ENCODE measurements at regions not wholly inside any gene's neighbourhood (a gene's known extent, or its start where the extent isn't known, plus 50 kb on each side); places are given as distances from the start of the nearest gene placed in this dataset.

DNA sequence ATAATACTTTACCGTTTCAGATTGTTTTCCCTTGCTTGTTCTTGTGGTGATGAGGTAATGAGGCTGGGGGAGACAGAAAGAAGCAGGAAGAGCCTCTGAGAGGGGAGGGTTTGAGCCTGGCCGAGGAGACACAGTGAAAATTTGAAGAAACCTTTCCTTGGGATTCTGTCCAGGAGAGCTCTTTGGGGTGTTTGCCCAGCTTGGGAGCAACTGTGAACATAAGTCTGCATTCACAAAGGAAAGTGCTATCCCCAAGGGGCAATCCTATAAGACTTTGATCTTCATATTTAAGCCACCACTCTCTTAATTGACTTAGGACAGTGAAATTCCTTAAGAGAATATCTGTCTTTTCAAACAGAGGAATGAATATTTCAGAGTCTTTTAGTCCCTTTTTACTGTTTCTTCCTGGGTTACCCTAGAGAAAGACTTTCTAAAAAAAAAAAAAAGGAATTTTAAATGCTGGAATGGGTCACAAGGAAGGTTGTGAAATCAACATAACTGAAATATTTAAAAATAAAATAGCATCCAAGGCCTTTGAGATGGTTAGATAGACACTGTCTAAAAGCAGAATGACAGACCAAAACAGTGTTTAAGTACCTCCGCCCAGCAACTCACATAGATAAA is 52.5 kb upstream of the STAM2 start:
- DNase-seq (ENCODE audit: low spot score), result peak; percentile 46

DNA sequence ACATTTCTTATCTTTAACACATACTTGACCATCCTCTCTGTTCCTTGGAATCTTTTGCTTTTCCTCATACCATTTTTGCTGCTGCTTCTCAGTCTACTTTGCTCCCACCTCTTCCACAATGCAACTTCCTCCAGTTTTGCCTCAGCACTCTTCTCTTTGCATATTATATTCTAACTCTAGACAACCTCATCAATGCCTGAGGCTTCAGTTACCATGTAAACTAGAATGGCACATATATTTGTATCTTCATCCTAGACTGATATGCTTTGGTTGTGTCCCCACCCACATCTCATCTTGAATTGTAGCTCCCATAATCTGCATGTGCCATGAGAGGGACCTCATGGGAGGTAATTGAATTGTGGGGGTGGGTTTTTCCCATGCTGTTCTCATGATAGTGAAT is 55.9 kb upstream of the STAM2 start:
- no peak for DNase-seq (ENCODE audit: low spot score)

DNA sequence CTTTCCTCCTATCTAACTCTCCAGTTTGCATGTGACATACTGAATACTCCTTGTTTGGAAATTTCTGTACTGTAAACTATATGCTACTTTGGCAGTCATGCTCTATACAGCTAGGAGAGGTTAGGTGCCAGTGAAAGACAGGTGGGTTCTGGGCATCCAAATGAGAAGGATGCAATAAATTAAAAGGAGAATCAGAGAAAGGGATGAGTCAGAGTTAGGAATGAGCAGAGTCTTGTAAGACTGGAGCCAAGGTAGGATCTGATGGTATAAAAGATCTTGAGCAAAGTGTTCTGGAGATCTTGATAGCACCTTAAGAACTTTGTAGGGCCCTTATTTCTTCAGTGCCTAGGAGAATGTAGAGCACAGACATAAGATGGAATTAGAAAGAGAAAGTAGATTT is 58.7 kb upstream of the STAM2 start:
- DNase-seq (ENCODE audit: low spot score), result no peak

DNA sequence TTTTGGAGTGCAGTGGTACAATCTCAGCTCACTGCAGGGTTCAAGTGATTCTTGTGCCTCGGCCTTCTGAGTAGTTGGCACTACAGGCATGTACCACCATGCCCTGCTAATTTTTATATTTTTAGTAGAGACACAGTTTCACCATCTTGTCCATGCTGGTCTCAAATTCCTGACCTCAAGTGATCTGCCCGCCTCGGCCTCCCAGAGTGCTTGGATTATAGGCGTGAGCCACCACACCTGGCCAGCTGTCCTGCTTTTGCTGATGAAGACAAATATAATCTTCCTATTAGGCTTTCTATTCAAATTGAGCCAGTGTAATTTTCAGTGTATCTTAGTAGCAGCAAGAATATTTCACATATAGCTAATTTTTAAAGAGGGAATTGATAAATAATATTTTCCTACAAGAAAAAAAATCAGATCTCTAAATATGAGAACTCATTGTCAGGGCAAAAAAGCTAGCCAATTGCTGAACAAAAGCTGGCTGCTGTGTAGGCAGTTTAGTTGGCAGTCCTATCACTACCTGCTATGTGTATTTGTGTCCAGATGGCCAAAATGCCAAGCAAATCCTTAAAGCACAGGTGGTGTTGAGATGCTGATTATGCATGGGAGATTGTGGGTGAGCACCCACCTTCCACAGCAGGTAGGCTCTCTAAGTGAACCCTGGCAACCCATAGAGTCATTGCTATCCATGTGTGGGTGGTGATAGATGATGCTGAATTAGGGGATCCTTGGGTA is 60.8 kb upstream of the STAM2 start:
- no peak for DNase-seq (ENCODE audit: low spot score)

DNA sequence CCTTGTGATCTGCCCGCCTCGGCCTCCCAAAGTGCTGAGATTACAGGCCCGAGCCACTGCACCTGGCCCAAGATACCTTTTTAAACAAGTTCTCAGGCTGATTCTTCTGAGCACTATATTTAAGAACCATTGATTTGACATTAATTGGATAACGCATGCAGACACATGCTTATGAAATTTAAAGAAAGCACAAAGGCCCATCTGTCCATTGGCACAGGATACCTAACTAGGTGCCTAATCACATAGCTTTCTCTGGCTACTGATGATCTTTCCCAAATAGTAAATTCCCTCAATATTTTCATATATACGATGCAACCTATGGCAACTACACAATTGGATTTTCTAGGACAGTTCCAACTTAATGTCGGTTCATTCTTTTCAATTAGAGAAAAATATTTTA is 62.5 kb upstream of the STAM2 start:
- DNase-seq (ENCODE audit: low spot score), result no peak

DNA sequence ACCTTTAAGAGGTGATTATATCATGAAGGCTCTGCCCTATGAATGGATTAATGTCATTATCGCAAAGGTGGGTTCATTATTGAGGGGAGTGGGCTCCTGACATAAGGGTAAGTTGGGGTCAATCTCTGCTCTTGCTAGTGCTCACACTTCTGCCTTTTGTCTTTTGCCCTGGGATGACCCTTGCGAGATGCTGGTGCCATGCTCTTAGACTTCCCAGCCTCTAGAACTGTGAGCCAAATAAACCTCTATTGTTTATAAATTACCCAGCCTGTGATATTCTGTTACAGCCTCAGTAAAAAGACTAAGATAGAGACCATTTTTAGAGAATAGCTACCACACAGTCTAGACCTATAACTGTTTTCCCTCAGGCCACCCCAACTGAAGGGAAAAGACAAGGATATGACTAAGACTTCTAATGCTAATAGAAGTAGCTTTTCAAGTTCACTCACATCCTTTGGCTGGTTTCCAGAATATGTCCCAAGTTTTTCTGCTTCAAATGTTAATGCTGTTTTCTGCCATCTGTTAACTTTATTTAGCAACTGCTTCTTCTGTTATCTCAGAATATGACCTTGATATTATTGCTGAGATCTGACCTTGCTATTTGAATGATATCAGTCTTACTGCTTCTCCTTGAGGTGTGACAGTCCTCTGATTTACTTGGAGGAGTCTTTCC is 65.1 kb upstream of the STAM2 start:
- no peak for DNase-seq (ENCODE audit: low spot score)

DNA sequence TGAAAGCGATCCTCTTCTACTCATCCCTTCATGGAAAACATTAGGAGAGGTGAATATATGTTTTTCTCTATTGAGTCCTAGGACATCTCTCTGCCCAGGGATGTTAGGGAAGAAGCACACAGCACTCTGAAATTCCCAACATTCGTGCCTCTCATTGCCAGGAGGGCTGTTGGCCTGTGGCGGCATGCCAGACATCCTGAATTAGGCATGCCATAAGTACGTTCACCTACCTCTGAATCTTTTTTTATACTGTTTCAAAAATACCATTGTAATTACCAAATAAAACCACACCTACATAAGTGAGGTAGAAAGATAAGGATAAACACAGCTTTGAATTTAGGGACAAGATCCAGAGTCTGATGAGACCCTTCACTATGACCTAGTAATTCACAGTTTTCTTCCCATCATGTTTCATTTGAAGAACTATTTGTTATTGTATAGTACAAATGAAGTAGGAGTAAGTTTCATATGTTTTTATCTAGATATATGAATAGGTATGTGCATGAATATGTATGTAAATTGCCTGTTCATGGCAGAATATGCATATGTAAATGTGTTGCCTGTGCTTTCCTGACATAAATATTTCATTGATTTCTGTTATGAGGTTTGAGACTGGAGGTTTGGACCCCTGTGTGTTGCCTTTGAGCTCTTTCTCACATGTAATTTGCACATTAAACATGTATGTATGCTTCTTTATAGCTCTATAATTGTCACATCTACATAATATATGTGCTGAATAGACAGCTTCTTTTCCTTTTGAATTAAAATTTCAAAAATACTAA is 66.6 kb upstream of the STAM2 start:
- DNase-seq (ENCODE audit: low spot score), result no peak

DNA sequence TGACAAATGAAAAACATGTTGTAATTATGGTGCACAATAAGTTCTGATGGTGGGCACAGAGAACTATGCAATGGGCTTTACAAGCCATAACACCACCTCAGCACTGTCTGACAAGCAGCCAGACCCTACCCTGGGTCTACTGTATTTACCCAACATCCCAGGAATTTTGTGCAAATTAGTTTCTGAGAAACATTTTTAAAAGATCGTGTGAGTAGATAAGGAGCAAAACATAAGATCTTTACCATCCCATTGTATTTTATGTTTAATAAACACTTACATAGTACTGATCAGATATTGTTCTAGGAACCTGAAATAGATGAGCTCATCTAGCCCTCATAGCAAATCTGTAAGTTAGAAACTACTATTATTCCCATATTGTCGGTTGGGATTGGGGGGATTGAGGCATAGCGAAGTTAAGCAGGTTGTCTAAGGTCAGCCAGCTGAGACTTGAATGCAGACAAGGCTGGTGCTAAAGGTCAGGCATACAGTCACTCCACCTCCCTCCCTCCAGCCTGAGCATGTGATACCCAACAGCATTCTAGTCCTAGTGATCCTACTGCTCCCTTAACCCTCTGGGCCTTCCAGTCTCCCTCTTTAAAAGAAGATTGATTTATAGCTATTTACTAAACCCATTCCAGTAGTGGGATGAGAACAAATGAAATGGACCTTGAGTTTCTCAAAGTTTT is 67.4 kb upstream of the STAM2 start:
- DNase-seq (ENCODE audit: low spot score), result no peak

DNA sequence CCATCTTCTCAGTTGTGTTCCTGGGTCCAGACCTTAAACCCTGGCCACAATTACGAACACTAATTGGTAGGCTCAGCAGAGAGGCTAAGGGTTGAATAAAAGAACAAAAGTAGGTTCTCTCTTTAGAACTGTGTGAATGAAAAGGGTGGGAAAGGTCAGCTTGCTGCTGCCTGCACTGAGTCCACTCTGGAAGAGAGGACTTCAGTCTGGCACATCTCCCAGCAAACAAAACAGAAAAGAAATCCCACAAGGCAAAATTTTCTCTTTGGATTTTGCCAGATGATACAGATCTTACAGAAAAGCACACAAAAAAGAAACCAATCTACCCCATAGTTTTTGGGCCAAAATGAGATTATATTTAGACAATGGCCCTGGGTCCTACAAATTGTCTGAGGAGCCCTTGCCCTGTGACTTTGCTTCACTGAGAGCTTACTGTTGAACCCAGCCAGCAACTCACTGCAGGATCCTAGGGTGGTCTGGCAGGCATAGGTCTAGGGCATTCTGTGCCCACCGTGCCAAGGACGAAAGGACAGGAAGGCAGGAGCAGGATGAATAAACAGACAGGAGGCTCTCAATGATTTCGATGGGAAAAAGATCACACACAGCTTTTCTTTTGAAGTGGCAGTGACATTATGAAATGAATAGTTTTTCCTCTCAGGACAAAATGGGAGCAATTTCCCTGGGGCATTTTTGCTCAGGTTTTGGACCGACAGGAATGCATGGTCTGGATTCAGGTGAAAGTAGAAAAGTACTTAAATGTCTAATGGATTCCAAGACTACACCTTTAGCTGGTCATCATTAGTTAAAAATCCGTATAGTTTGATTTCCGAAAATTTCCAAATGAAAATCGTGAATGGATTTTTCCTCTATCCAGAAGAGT is 68.4 kb upstream of the STAM2 start:
- no peak for DNase-seq (ENCODE audit: low spot score)

DNA sequence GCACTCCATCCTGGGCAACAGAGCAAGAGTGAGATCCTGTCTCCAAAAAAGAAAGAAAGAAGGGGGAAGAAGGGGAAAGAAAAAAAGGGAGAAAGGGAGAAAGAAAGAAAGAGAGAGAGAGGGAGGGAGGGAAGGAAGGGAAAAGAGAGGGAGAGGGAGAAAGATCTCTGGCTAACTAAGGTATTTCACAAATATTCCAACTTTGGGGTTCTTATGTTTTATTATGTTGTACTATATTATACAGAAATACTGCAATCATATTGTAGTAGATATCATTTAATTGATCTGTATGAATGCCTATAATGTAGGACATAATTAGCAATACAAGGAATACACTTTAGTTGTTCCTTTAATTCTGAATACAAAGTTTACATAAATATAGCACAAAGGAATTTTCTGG is 70.1 kb upstream of the STAM2 start:
- no peak for DNase-seq (ENCODE audit: low spot score)

DNA sequence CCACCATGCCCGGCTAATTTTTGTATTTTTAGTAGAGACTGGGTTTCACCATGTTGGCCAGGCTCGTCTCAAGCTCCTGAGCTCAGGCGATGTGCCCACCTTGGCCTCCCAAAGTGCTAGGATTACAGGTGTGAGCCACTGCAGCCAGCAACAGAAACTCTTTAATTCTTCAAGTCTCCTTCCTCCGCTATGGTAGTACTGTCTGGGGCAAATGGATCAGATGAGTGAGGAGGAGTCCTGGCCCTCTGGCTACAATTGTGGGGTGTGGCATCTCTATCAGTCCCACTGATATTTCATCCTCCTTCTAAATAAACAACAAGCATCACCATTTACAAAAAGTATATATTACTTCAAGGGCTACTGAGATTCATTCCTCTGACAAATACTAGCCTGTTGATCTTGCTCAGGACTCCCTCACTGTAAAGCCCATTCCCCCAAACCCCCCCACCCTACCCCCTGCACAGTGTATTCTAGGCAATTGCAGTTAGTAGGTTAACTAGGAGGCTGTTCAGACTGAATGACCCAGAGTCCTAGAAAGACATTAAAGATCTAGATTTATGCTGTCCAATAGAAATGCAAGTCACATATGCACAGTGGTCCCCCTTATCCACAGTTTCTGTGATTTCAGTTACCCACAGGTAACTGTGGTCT is 71.2 kb upstream of the STAM2 start:
- no peak for DNase-seq (ENCODE audit: low spot score)

DNA sequence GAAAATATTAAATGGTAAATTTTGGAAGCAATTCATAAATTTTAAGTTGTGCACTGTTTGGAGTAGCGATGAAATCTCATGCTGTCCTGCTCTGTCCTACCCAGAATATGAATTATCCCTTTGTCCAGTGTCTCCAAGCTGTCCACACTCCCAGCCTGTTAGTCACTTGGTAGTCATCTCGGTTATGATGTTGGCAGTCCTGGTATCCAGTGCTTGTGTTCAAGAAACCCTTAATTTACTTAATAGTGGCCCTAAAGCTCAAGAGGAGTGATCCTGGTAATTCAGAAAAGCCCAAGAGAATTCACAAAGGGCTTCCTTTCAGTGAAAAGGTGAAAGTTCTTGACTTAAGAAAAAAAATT is 71.8 kb upstream of the STAM2 start:
- no peak for DNase-seq (ENCODE audit: low spot score)

DNA sequence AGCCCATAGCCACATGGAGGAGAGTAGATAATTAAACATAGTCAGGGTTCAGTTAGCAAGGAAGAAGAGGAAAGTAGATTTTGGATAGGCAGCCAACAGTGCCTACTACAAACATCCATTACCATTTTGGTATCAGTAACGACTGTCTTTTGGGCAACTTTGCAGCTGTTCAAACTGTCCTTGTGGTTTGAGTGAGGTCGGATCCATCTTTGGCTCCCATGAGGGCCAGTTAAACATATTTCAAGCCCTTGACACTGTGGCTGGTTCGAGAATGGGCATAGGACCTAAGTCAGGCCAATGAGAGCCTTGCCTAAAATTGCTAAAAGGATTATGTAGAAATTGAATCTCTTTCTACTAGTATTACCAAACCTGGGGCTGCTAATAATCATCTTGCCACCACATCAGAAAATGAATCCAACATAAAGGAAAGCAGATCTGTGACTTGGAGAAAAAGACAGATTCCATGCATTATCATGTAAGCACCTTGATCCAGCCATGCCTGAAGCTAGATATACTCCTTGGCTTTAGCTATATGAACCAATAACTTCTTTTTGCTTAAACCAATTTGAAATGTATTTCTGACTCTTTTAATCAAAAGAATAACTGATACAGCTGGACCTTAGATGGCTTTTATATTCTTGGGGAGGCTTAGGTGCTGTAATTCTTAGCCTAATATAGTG is 75.0 kb upstream of the STAM2 start:
- no peak for DNase-seq (ENCODE audit: low spot score)

DNA sequence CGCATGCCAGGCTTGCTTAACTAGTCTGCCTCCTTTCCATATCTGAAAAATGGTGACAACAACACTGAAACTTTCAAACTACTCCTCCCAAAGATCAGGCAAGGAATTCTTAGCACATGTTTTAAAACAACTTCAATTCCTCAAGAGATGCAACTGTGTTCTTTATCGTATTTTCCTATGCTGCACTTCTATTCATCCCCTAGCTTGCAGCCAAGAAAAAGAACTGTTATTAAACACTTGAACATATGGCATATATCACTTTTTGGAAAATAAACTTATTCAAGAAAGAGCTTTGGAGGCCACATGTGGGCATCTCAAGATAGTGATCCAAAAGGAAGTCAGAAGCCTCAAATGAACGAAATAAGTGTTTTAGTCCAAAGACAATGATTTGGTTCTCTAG is 75.6 kb upstream of the STAM2 start:
- no peak for DNase-seq (ENCODE audit: low spot score)

DNA sequence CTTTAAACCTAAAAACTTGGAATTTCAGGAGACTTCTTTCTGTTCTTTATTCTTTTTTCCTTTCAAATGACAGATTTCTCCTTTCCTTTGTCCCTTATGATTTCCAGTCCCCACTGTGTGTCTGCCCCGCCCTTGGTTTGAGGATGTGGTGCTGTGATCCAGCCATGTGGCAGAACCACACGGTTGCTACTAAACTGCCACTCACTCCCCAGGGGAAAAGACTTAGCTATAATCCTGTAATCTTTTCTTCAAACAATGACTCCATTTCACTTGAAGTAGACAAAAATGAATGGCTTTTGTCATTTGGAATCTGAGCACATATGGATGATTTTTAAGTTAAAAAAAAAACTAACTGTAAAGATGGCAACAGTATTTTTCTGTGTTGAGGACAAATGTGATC is 76.2 kb upstream of the STAM2 start:
- peak; percentile 73 for DNase-seq (ENCODE audit: low spot score)

DNA sequence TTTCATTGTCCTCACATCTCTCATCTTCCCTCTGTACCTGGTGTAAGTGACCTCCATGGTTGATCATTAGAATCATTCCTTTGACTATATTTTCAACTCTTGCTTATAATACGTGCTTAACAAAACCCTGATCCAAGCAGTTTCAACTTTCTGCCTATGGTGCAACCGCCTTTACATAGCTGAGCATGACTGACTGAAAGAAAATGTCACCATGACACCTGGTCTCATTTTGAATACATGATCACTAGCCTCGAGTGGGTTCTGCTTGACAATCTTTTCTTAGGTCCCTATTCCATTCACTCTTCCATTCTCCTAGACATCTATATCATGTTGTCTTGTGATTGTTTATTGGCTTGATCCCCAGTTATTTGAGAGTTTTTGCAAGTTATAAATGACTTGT is 78.9 kb upstream of the STAM2 start:
- no peak for DNase-seq (ENCODE audit: low spot score)

DNA sequence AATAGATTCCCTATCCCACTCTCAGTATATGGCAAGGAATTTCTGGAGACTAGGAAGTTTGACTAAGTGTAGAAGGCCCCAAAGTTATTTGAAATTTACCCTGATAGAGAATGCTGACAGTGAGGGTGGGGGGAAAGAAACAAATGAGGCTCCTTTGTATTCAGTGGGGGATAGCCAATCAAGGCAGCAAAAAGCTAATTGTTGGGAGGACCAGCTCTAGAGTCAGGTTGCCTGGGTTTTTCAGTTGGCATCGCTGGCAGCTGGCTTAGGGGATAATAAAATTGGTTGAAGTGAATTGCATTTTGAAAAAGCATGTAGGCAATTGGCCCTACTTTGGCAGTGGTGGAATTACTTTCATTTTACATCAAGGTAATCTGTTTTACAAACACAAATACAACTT is 79.4 kb upstream of the STAM2 start:
- DNase-seq (ENCODE audit: low spot score), result no peak

DNA sequence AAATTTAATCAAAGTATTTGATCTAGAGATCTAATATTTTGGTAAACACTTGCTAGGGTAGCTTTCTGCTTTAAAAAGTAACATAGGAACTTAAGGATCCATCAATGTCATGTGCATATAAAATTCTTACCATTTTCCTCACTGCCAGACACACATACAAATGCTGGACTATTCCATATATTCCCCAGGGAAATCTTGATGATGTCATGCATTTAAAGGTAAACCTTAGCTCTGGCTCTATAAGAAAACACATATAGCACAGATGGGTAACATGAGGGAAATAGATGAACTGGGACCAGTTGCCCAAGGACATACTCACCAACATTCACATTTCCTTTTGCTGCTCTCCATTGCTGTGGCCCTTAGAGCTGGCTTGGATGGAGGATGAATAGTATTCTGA is 79.1 kb upstream of the FMNL2 start:
- DNase-seq (ENCODE audit: low spot score), result no peak

DNA sequence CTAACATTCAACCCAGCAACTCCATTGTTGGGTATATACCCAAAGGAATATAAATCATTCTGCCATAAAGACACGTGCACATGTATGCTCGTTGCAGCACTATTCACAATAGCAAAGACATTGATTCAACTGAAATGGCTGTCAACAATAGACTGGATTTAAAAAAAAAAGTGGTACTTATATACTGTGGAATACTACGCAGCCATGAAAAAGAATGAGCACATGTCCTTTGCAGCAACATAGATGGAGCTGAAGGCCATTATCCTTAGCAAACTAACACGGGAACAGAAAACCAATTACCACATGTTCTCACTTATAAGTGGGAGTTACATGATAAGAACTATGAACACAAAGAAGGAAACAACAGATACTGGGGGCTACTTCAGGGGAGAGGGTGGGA is 74.0 kb upstream of the FMNL2 start:
- DNase-seq (ENCODE audit: low spot score), result no peak

DNA sequence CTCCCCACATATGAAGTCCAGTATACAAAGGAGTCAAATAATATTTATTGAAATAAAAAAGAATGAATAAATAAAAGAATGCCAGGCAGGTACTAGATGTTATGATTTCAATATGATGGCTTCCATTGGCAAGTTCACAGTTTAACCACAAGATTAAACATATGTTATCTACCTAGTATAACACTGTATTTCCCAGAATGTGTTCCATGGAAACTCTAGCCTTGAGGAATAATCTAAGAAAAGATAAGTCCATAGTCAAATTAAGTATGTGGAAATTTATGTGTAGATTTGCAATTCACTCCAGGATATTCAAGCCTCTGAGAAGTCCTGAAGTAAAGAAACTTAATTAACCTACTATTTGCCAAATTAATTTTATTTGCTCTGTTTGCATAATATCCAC is 71.1 kb upstream of the FMNL2 start:
- no peak for DNase-seq (ENCODE audit: low spot score)

Data from D341Med (cell line).